ENCODE measurements at regions not wholly inside any gene's neighbourhood (a gene's known extent, or its start where the extent isn't known, plus 50 kb on each side); places are given as distances from the start of the nearest gene placed in this dataset.

DNA sequence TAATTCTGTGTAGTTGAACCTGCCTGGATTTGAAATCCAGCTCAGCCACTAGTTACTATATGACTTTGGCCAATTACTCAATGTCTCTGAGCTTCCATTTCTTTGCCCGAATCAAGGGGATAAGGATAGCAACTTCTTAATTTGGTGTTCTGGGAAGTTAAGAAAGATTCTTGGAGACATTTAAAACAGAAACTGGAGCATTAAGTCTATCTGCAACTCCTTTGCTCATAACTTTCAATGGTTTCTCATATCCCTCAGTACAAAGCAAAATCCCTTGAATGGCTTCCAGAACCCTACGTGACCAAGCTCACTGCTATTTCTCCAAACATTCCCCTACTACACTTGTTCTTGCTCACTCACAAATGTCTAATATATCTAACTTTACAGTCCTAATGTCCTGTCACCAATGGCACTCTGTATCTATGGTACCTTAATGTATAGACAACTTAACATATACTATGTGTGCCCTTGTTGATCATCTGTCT lies 849.1 kb upstream of the SLIT2 start:
- in situ Hi-C loops (cut with HindIII; ENCODE audit: low pct_unique_long_range_greater_than_20kb, low sequenced_read_pairs), result no loop called here
- Histone ChIP-seq H3K27ac (ENCODE audit: low read length) (no peak overlapping the region), H3K27me3 (ENCODE audit: control insufficient read depth, insufficient read depth, low read length) (no peaks in the 10 kb centered on the region), H3K4me1 (ENCODE audit: control insufficient read depth, insufficient read depth, low read length) (no peaks in the 10 kb centered on the region), H3K4me3 (ENCODE audit: low read depth in 2 of 2, low read length in 2 of 2) (no peak overlapping the region), H3K36me3 (ENCODE audit: control insufficient read depth, insufficient read depth, low read length) (no peaks in the 10 kb centered on the region), H3K9me3 (ENCODE audit: control insufficient read depth, insufficient read depth, low read depth, low read length) (no peaks in the 10 kb centered on the region)
- TF ChIP-seq TCF7L2 (IDR thresholded peaks at IDR 0.05; ENCODE audit: low read depth, low read length), result no peak
- TF ChIP-seq, protein P1, sequence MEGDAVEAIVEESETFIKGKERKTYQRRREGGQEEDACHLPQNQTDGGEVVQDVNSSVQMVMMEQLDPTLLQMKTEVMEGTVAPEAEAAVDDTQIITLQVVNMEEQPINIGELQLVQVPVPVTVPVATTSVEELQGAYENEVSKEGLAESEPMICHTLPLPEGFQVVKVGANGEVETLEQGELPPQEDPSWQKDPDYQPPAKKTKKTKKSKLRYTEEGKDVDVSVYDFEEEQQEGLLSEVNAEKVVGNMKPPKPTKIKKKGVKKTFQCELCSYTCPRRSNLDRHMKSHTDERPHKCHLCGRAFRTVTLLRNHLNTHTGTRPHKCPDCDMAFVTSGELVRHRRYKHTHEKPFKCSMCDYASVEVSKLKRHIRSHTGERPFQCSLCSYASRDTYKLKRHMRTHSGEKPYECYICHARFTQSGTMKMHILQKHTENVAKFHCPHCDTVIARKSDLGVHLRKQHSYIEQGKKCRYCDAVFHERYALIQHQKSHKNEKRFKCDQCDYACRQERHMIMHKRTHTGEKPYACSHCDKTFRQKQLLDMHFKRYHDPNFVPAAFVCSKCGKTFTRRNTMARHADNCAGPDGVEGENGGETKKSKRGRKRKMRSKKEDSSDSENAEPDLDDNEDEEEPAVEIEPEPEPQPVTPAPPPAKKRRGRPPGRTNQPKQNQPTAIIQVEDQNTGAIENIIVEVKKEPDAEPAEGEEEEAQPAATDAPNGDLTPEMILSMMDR (IDR thresholded peaks at IDR 0.05), result no peak
- POLR2A ChIA-PET, result no interaction called here
- ATAC-seq, result no peak
- no peak for DNase-seq (ENCODE audit: low read depth, low spot score)
- BruUV-seq (replicated peaks), result no TSS peak
- intact Hi-C loops (cut with micrococcal nuclease; ENCODE audit: unreplicated experiment), result no loop called here
- CTCF ChIA-PET, result no interaction called here

- Histone ChIP-seq H3K36me3 (ENCODE audit: control insufficient read depth, insufficient read depth, low read length) (no peaks in the 10 kb centered on the region), H3K27me3 (ENCODE audit: control insufficient read depth, insufficient read depth, low read length) (no peaks in the 10 kb centered on the region), H3K4me1 (ENCODE audit: control insufficient read depth, insufficient read depth, low read length) (no peaks in the 10 kb centered on the region), H3K27ac (ENCODE audit: low read length) (no peak overlapping the region), H3K4me3 (ENCODE audit: low read depth in 2 of 2, low read length in 2 of 2) (no peak overlapping the region), H3K9me3 (ENCODE audit: control insufficient read depth, insufficient read depth, low read depth, low read length) (no peaks in the 10 kb centered on the region)
- TF ChIP-seq POLR2AphosphoS5 (IDR thresholded peaks at IDR 0.05; ENCODE audit: low read depth, low read length), result no peak
- TF ChIP-seq REST (IDR thresholded peaks at IDR 0.05; ENCODE audit: insufficient read depth in 1 of 2, low read depth in 2 of 2, low read length in 1 of 2), result no peak
- no peak for TF ChIP-seq TCF7L2 (IDR thresholded peaks at IDR 0.05; ENCODE audit: low read depth, low read length)
- TF ChIP-seq SIN3A (IDR thresholded peaks at IDR 0.05; ENCODE audit: borderline replicate concordance, insufficient read depth, low read depth, low read length), result no peak
- TF ChIP-seq, protein P1 (IDR thresholded peaks at IDR 0.05), result no peak
- DNase-seq (ENCODE audit: low read depth, low spot score) (no peak), ATAC-seq (no peak)
- ChIA-PET CTCF (no interaction called here), POLR2A (no interaction called here)
- BruUV-seq (replicated peaks), result no TSS peak
- in situ Hi-C loops (cut with HindIII; ENCODE audit: low pct_unique_long_range_greater_than_20kb, low sequenced_read_pairs) (no loop called here), intact Hi-C loops (cut with micrococcal nuclease; ENCODE audit: unreplicated experiment) (no loop called here)
Observed at GRCh38 chr4:19401301-19402080, 850.2 kb upstream of the SLIT2 start.

Measured in Panc1 (cell line).